HepG2 (cell line): ENCODE measurements at regions not wholly inside any gene's neighbourhood (a gene's known extent, or its start where the extent isn't known, plus 50 kb on each side); places are given as distances from the start of the nearest gene placed in this dataset.

ENCODE experiments used
- CHD2 ChIP-seq: IDR thresholded peaks from 2 replicates; pipeline ENCODE4 v1.6.1; 2011; ENCODE audit warnings: low read depth, low read length, improper control_type of control experiment
- EP300 ChIP-seq, 3 experiments: sonication (generic) in 1 of 3; formaldehyde crosslinking in 1 of 3; IDR thresholded peaks; 2 replicates each; pipeline versions ENCODE4 v1.5.1 to v1.6.1; 2011 to 2020; ENCODE audit warnings: low read depth in 2 of 3, low read length in 2 of 3, borderline replicate concordance in 1 of 3, improper control_type of control experiment in 1 of 3, mild to moderate bottlenecking in 1 of 3, missing genetic modification reagents in 1 of 3, moderate library complexity in 1 of 3
- FOSL2 ChIP-seq: sonication (generic); formaldehyde crosslinking; IDR thresholded peaks from 2 replicates; pipeline ENCODE4 v1.4.0; 2020; ENCODE audit warnings: missing genetic modification reagents
- POLR2A ChIP-seq, 2 experiments: IDR thresholded peaks; 2 replicates each; pipeline ENCODE4 v1.6.1; 2011; ENCODE audit warnings: low read depth in 2 of 2, low read length in 2 of 2, mild to moderate bottlenecking in 1 of 2, moderate library complexity in 1 of 2; ENCODE audit not compliant: insufficient read depth in 1 of 2

DNA sequence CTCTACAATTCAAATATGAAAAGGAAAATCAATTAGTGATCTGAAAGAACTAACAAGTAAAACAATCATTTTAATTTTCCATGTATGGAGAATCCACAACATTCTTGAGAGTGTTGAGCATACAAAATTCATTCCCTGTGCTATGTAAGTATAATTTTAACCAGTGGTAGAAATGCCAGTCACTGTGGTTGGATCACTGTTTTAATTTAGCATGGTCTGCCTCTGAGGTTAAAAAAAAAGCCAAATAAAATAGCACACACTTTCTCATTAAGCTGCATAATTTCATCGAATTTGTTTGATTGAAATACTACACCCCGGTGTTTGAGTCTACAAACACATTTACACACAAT, 185.5 kb upstream of the STS start:
- TF ChIP-seq EP300 (IDR thresholded peaks at IDR 0.05; ENCODE audit: low read depth in 2 of 2, low read length in 2 of 2) = no peak
- TF ChIP-seq EP300 (CRISPR knock-in tag; IDR thresholded peaks at IDR 0.05; ENCODE audit: borderline replicate concordance) = no peak
- TF ChIP-seq FOSL2 (CRISPR knock-in tag) = no peak
- TF ChIP-seq POLR2A (IDR thresholded peaks at IDR 0.05; ENCODE audit: insufficient read depth in 1 of 2, low read depth in 2 of 2, low read length in 2 of 2) = no peak
- no peak for TF ChIP-seq CHD2
